GM12891 (cell line): ENCODE measurements at regions not wholly inside any gene's neighbourhood (a gene's known extent, or its start where the extent isn't known, plus 50 kb on each side); places are given as distances from the start of the nearest gene placed in this dataset.
"Not testable (repeated sequence)": the region's sequence is repeated elsewhere in the genome, so short reads cannot be mapped to it uniquely, and the experiment has no call there.

Experiments used
- POLR2A ChIP-seq: IDR thresholded peaks from 2 replicates; pipeline ENCODE4 v1.6.1; 2011; ENCODE audit warnings: low read depth, low read length, control low read depth
- POLR2AphosphoS5 ChIP-seq: IDR thresholded peaks from 2 replicates; pipeline ENCODE4 v1.6.1; 2011; ENCODE audit warnings: low read depth, low read length, control low read depth
- TAF1 ChIP-seq: IDR thresholded peaks from 2 replicates; pipeline ENCODE4 v1.6.1; 2011; ENCODE audit warnings: low read depth, low read length, control low read depth

GRCh38 chr10:46773897-46774236, 137.4 kb upstream of the PTPN20 start:
- TF ChIP-seq POLR2AphosphoS5, POLR2A, TAF1: not testable (repeated sequence)
